Amniotic stem cell (primary cell): ENCODE measurements at regions not wholly inside any gene's neighbourhood (a gene's known extent, or its start where the extent isn't known, plus 50 kb on each side); places are given as distances from the start of the nearest gene placed in this dataset.

Experiments used
- DNase-seq: peaks from one replicate; lab custom pipeline; 2025; lab: John Stamatoyannopoulos, UW

DNA sequence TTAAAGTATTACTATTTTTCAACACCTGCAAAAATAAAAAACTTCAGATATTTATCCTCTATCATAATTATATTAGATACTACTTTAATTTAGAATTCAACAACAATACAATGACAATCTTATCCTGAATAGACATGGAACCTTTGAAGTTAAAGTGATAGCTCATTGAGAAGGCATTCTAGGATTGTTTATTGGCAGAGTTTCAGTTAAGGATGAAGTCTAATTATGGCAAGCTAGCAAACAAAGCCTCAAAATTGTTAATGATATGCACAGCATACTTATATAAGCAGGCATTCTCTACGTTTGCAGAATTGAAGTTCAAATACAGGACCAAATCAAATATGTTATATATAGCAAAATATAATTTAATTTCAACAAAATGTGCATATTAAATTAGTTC is 91.2 kb upstream of the ABI3BP start:
- no peak for DNase-seq

DNA sequence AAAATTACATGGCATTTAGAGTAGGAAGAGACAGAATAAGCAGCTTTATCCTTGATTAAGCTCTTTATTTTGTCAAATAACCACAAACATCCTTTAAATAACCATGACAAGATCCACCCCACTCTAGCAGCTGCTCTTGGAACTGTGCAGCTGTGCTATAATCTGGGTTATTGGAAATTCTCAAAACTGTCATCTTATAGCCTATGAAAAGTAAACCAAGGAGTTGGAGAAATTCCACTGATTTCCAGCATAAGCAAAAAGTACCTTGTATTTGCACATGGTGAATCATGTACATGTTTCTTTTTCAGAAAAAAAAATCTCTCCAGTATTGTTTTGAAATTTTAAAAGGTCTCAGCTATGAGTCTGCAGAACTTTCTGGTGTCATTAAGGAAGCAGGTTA is 88.8 kb upstream of the ABI3BP start:
- no peak for DNase-seq

GRCh38 chr3:101081446-101081845 is 88.2 kb upstream of the ABI3BP start:
- no peak for DNase-seq

- no peak for DNase-seq
These were observed 84.3 kb upstream of the ABI3BP start for GRCh38 chr3:101077361-101078011.

DNA sequence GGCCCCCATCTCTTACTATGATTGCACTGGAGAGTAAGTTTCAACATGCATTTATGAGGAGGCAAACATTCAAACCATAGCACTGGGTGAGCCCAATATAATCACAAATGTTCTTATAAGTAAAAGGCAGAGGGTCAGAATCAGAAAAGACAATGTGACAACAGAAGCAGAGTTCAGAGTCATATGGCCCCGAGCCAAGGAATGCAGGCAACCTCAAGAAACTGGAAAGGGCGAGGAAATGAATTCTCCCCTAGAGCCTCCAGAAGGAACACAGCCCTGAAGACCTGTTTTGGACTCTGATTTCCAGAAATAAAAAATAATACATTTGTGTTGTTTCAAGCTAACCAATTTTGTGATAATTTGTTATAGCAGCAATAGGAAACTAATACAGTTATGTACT is 81.3 kb upstream of the ABI3BP start:
- DNase-seq = no peak

DNA sequence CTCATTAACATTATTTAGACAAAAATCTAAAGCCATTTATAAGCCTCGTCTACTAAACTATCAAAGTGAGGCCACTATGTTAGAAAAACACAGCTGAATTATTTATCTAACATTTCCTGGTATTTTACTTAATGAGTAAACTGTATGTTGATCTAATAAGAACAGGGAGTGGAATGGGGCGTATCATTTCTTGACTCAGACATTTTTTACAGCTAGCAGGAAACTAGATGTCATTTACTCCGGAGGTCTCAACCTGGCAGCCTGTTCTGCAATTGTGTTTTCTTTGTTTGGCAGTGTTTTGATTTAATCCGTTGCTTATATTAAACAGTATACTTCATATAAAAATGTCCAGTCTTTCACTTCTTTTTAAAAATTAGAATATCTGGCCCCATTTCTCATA is 79.1 kb upstream of the ABI3BP start:
- DNase-seq = no peak

DNA sequence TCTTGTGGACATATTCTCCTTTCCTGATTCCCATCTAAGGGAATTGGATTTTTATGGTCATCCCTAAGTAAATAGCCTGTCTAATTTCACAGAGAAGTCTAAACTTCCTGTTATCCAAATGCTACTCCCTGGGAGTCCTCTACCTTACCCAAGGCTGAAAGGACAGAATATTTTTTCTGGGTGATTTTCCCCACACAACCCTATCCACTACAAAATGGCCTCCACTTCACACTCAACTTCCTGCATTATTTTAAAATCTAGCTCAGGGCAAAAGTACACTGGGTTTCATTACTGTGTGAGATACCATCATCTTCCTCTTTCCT is 77.5 kb upstream of the ABI3BP start:
- DNase-seq = no peak

DNA sequence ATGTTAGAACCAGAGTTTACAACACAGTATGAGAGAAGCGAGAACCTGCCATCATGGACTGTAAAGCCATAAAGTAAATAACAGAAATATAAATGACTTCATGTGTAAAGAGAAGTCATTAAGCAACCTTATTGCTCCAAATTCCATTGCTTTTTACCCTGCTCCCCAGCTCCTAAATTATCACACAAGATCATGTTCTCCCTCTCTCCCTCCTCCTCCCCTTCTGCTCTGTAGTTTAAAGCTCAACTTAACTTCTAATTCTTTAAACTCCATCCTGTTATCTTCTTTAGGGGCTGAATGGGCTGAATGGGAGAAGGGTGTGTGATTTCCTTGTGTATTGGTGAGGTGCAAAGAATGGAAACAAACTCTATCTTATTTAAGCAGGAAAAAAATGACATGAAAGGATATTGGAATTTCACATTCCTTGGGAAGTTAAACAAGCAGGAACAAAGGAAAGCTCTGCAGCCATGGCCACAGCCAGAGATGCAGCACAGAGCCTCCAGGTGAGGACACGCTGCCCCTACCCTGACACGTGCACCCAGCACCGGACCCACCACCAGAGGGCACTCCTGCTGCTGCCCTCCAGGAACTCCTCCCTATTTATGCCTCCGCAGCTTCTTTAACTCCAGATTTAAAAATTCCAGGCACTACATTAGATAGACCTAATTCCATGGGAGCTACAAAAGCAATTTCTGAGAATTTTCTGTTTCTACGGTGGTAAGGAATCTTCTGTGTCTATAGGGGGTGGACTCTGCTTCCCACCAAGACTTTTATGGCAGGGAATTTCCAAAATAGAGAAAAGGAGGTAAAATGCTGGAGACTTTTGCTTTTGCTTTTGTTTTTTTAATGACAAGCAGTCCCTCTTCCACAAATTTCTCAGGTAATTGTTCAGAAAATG is 76.9 kb upstream of the ABI3BP start:
- no peak for DNase-seq

DNA sequence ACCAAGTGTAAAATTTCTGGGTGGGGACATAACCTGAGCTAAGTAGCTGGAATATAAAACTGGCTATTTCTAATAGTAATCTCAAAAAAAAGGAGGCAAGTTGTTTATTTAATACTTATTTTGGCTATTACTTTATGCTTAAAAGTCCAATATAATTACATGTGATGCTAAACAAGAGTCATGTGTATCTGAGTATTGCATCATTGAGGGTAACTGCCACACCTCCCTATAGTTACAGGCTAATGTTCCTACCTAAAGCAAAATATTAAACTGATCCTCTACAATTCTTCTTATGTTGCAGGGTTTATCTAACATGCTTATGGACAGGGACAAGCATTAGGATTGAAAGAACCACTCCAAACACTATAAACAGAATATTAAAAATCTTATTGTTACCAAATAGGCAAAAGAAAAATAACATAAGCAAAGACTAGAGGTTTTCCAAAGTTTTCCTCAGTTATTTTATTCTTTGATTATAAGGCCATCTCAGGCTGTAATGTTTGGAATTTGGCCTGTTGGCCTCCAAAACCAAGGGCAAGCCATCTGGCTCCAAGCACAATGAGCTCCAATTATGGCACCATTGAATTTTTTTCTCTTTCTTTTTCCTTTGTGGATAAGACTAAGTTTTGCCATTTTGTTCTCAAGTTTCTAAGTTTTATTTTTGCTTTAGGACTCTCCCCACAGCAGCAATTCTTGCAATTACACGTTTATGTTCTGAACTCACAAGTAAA is 75.8 kb upstream of the ABI3BP start:
- DNase-seq = no peak

GRCh38 chr3:101066711-101067129 is 73.5 kb upstream of the ABI3BP start:
- no peak for DNase-seq

DNA sequence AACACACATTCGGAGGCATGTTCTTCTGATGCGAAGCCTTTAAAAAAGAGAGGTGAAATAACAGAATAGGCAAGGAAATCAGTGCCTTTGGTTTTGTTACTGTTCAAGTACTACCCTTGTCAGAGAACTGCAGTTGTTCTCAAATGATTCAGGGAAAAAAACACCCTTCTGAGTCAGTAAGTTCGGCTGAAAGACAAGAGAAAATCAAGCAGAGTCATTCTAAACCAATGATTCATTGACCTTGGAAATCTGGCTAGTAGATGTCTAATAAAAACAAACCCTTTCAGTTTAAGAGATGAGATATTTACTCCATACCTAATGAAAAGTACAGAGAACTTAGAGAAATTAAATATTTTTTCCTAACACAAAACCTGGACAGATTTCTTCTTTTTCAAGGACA is 72.7 kb upstream of the ABI3BP start:
- DNase-seq = peak; percentile 83

DNA sequence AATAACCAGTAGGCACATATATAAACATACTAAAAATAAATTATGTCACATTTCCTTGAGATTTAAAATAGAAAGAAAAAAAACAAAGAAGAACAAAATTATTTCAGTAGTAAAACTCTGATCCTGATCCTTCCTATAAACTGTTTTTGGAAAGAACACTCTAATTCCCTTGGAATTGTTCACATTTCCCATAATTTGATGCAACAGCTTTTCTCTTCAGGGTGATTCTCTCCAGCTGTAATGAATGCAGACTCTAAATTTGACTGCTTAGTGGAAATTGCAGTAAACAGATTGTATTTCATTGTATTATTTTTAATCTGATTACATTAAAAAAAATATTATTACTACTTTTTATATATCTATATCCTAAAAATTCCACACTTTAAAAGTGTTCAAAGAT is 70.2 kb upstream of the ABI3BP start:
- no peak for DNase-seq

- no peak for DNase-seq
These were observed 68.1 kb upstream of the ABI3BP start for GRCh38 chr3:101061312-101061711.

- no peak for DNase-seq
These were observed 57.6 kb upstream of the ABI3BP start for GRCh38 chr3:101050866-101051265.

DNA sequence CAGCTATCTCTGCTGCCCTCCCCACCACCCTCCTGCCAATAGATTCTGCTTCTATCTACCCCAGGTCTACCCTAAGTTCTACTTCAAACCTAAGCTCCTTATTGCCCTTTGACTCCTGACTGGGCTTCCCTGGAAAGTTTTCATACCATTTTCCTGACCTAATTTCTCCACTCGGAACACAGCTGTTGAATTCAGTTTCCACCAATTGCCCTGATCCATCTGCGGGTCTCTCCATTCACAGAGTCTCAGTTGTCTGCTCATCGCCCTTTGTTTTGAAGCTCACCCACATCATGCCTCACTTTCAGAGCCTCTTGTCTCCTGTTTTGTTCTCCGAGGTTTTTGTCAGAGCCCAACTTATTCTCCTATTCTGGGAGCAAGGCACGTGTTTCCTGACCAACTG is 56.8 kb upstream of the ABI3BP start:
- no peak for DNase-seq

DNA sequence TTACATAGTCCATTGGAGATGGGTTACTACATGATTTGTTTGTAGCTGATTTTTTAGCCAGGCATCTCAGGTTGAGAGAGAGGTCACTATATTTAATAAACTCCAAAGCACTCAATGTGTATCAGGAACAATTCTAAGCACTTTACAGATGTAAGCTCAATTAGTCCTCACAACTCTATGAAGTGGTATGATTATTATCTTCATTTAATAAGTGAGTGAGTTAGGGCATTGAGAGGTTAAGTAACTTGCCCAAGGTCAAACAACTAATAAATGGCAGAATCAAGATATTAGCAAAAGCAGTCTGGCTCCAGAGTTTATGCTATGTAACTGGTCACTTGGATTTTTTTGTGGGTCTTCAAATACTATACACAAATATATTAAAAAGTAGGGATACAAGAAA is 56.3 kb upstream of the ABI3BP start:
- no peak for DNase-seq

GRCh38 chr3:101043687-101044078 is 50.5 kb upstream of the ABI3BP start:
- DNase-seq = no peak

GRCh38 chr3:101042996-101043686 is 49.9 kb upstream of the ABI3BP start:
- no peak for DNase-seq
